K562 (cell line): ENCODE measurements at regions not wholly inside any gene's neighbourhood (a gene's known extent, or its start where the extent isn't known, plus 50 kb on each side); places are given as distances from the start of the nearest gene placed in this dataset.

ENCODE experiments used
- ARID2 ChIP-seq: fragments of 450-650 bp; IDR thresholded peaks from 2 replicates; pipeline ENCODE4 v1.6.1; 2017; ENCODE audit warnings: antibody characterized with exemption, mild to moderate bottlenecking
- CBX5 ChIP-seq: IDR thresholded peaks from 2 replicates; pipeline ENCODE4 v1.6.1; 2014; ENCODE audit warnings: low read depth, borderline replicate concordance
- LEF1 ChIP-seq: fragments of 450-650 bp; IDR thresholded peaks from 2 replicates; pipeline ENCODE4 v1.6.1; 2016; ENCODE audit warnings: mild to moderate bottlenecking
- MAFF ChIP-seq: IDR thresholded peaks from 2 replicates; pipeline ENCODE4 v1.6.1; 2012; ENCODE audit warnings: low read length, improper control_type of control experiment
- PHF20 ChIP-seq: fragments of 450-650 bp; IDR thresholded peaks from 2 replicates; pipeline ENCODE4 v1.6.1; 2018; ENCODE audit not compliant: partially characterized antibody
- POLR2AphosphoS5 ChIP-seq: IDR thresholded peaks from 2 replicates; pipeline ENCODE4 v1.6.1; 2011; ENCODE audit warnings: mild to moderate bottlenecking, low read depth, low read length, moderate library complexity; ENCODE audit not compliant: control insufficient read depth, insufficient read depth
- RBM39 ChIP-seq: fragments of 200-400 bp; formaldehyde crosslinking; optimal IDR thresholded peaks from 2 replicates; pipeline ENCODE3; 2018; ENCODE audit warnings: low read depth, low read length
- SAFB2 ChIP-seq: fragments of 200-400 bp; formaldehyde crosslinking; IDR thresholded peaks from 2 replicates; pipeline ENCODE4 v1.6.1; 2018; ENCODE audit warnings: borderline replicate concordance, low read length, low read depth, moderate library complexity; ENCODE audit not compliant: severe bottlenecking
- SIN3A ChIP-seq, 2 experiments: fragments of 150-350 bp in 1 of 2; IDR thresholded peaks; 2 replicates each; pipeline ENCODE4 v1.6.1; 2011 to 2016; ENCODE audit warnings: borderline replicate concordance in 2 of 2, low read depth in 2 of 2, low read length in 2 of 2, mild to moderate bottlenecking in 2 of 2, moderate library complexity in 2 of 2; ENCODE audit not compliant: control insufficient read depth in 1 of 2
- TBL1XR1 ChIP-seq, 2 experiments: IDR thresholded peaks; 2 replicates each; pipeline ENCODE4 v1.6.1; 2012; ENCODE audit warnings: improper control_type of control experiment in 2 of 2, low read length in 2 of 2, mild to moderate bottlenecking in 1 of 2
- TF ChIP-seq, protein P1 (sequence below), 3 experiments: IDR thresholded peaks in 2 of 3; conservative IDR thresholded peaks in 1 of 3; 2 replicates each; pipeline ENCODE4 v1.5.1; 2011 to 2012; ENCODE audit warnings: low read length in 3 of 3, mild to moderate bottlenecking in 3 of 3, control low read depth in 2 of 3, improper control_type of control experiment in 1 of 3, inconsistent platforms in 1 of 3, low read depth in 1 of 3, mixed read lengths in 1 of 3, moderate library complexity in 1 of 3; ENCODE audit not compliant: insufficient read depth in 2 of 3
- TF ChIP-seq, protein P2 (sequence below): fragments of 250-450 bp; sonication (Bioruptor Pico); IDR thresholded peaks from 2 replicates; pipeline ENCODE4 v1.4.0; 2020; ENCODE audit warnings: mild to moderate bottlenecking
- TF ChIP-seq, protein P3 (sequence below): sonication (generic); formaldehyde crosslinking; IDR thresholded peaks from 2 replicates; pipeline ENCODE4 v1.8.1; 2023; ENCODE audit warnings: mild to moderate bottlenecking, missing genetic modification reagents, moderate library complexity
- TF ChIP-seq, protein P4 (sequence below): IDR thresholded peaks from 3 replicates; pipeline ENCODE4 v1.6.1; 2011; ENCODE audit warnings: borderline replicate concordance, mild to moderate bottlenecking, moderate library complexity; ENCODE audit not compliant: insufficient read length; ENCODE audit errors: extremely low read depth

DNA sequence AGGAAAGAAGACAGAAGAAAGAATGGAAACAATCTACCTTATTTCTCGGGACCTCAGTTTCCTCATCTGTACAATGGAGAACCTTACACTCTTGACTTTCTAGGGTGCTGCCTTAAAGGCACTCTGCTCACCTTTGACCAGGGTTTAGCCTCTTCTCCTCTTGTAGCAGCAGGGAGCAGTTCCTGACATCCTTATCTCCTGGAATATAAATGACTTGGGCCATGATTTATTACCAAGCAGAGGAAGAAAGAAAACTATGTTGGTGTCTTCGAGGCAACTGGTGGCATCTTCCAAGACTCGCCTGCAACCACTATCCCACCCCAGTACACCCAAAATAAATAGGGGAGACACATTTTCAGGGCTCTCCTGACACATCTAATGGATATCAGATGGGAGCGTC, 314.2 kb downstream of the BUD13 start:
- TF ChIP-seq SAFB2 (no peak), CBX5 (no peak), PHF20 (no peak), ARID2 (no peak), LEF1 (no peak), MAFF (no peak), POLR2AphosphoS5 (no peak), RBM39 (no peak), TBL1XR1 (IDR thresholded peaks at IDR 0.05; ENCODE audit: low read length in 2 of 2) (no peak), SIN3A (IDR thresholded peaks at IDR 0.05; ENCODE audit: borderline replicate concordance in 2 of 2, control insufficient read depth in 1 of 2, low read depth in 2 of 2, low read length in 2 of 2) (no peak)
- TF ChIP-seq, protein P1, sequence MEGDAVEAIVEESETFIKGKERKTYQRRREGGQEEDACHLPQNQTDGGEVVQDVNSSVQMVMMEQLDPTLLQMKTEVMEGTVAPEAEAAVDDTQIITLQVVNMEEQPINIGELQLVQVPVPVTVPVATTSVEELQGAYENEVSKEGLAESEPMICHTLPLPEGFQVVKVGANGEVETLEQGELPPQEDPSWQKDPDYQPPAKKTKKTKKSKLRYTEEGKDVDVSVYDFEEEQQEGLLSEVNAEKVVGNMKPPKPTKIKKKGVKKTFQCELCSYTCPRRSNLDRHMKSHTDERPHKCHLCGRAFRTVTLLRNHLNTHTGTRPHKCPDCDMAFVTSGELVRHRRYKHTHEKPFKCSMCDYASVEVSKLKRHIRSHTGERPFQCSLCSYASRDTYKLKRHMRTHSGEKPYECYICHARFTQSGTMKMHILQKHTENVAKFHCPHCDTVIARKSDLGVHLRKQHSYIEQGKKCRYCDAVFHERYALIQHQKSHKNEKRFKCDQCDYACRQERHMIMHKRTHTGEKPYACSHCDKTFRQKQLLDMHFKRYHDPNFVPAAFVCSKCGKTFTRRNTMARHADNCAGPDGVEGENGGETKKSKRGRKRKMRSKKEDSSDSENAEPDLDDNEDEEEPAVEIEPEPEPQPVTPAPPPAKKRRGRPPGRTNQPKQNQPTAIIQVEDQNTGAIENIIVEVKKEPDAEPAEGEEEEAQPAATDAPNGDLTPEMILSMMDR (IDR thresholded peaks at IDR 0.05 in 2 of 3, conservative IDR thresholded peaks at IDR 0.05 in 1 of 3; ENCODE audit: insufficient read depth in 2 of 3, low read depth in 1 of 3, low read length in 3 of 3) = no peak
- TF ChIP-seq, protein P2, sequence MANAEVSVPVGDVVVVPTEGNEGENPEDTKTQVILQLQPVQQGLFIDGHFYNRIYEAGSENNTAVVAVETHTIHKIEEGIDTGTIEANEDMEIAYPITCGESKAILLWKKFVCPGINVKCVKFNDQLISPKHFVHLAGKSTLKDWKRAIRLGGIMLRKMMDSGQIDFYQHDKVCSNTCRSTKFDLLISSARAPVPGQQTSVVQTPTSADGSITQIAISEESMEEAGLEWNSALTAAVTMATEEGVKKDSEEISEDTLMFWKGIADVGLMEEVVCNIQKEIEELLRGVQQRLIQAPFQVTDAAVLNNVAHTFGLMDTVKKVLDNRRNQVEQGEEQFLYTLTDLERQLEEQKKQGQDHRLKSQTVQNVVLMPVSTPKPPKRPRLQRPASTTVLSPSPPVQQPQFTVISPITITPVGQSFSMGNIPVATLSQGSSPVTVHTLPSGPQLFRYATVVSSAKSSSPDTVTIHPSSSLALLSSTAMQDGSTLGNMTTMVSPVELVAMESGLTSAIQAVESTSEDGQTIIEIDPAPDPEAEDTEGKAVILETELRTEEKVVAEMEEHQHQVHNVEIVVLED = no peak
- TF ChIP-seq, protein P3, sequence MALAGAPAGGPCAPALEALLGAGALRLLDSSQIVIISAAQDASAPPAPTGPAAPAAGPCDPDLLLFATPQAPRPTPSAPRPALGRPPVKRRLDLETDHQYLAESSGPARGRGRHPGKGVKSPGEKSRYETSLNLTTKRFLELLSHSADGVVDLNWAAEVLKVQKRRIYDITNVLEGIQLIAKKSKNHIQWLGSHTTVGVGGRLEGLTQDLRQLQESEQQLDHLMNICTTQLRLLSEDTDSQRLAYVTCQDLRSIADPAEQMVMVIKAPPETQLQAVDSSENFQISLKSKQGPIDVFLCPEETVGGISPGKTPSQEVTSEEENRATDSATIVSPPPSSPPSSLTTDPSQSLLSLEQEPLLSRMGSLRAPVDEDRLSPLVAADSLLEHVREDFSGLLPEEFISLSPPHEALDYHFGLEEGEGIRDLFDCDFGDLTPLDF (CRISPR knock-in tag) = no peak
- TF ChIP-seq, protein P4, sequence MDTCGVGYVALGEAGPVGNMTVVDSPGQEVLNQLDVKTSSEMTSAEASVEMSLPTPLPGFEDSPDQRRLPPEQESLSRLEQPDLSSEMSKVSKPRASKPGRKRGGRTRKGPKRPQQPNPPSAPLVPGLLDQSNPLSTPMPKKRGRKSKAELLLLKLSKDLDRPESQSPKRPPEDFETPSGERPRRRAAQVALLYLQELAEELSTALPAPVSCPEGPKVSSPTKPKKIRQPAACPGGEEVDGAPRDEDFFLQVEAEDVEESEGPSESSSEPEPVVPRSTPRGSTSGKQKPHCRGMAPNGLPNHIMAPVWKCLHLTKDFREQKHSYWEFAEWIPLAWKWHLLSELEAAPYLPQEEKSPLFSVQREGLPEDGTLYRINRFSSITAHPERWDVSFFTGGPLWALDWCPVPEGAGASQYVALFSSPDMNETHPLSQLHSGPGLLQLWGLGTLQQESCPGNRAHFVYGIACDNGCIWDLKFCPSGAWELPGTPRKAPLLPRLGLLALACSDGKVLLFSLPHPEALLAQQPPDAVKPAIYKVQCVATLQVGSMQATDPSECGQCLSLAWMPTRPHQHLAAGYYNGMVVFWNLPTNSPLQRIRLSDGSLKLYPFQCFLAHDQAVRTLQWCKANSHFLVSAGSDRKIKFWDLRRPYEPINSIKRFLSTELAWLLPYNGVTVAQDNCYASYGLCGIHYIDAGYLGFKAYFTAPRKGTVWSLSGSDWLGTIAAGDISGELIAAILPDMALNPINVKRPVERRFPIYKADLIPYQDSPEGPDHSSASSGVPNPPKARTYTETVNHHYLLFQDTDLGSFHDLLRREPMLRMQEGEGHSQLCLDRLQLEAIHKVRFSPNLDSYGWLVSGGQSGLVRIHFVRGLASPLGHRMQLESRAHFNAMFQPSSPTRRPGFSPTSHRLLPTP = no peak
